ENCODE measurements at regions not wholly inside any gene's neighbourhood (a gene's known extent, or its start where the extent isn't known, plus 50 kb on each side); places are given as distances from the start of the nearest gene placed in this dataset.

DNA sequence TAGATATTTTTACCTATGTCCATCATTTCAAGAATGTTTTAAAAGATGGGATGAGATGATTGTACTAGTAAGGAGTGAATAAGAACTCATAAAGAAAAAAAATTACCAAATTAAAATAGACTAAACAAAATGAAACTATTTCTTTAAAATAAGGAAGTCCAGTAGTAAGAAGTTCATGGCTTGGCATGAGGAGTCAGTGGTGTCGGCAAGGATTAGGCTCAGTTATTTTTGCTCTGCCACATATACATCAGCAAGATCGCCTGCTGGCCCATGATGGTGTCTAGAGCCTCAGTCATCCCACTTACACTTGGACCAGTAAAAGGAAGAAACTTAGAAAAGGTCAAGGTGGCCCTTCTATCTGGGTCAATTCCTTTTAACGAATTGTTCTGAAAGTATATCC is 300.9 kb upstream of the SLC8A1 start:
- no peak for TF ChIP-seq GABPA (IDR thresholded peaks at IDR 0.05 in 1 of 2, conservative IDR thresholded peaks at IDR 0.05 in 1 of 2)
- TF ChIP-seq, protein P1, sequence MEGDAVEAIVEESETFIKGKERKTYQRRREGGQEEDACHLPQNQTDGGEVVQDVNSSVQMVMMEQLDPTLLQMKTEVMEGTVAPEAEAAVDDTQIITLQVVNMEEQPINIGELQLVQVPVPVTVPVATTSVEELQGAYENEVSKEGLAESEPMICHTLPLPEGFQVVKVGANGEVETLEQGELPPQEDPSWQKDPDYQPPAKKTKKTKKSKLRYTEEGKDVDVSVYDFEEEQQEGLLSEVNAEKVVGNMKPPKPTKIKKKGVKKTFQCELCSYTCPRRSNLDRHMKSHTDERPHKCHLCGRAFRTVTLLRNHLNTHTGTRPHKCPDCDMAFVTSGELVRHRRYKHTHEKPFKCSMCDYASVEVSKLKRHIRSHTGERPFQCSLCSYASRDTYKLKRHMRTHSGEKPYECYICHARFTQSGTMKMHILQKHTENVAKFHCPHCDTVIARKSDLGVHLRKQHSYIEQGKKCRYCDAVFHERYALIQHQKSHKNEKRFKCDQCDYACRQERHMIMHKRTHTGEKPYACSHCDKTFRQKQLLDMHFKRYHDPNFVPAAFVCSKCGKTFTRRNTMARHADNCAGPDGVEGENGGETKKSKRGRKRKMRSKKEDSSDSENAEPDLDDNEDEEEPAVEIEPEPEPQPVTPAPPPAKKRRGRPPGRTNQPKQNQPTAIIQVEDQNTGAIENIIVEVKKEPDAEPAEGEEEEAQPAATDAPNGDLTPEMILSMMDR (IDR thresholded peaks at IDR 0.05; ENCODE audit: low read depth, low read length, missing input control) = no peak
- TF ChIP-seq JUND (IDR thresholded peaks at IDR 0.05) = no peak
- TF ChIP-seq, protein P2, sequence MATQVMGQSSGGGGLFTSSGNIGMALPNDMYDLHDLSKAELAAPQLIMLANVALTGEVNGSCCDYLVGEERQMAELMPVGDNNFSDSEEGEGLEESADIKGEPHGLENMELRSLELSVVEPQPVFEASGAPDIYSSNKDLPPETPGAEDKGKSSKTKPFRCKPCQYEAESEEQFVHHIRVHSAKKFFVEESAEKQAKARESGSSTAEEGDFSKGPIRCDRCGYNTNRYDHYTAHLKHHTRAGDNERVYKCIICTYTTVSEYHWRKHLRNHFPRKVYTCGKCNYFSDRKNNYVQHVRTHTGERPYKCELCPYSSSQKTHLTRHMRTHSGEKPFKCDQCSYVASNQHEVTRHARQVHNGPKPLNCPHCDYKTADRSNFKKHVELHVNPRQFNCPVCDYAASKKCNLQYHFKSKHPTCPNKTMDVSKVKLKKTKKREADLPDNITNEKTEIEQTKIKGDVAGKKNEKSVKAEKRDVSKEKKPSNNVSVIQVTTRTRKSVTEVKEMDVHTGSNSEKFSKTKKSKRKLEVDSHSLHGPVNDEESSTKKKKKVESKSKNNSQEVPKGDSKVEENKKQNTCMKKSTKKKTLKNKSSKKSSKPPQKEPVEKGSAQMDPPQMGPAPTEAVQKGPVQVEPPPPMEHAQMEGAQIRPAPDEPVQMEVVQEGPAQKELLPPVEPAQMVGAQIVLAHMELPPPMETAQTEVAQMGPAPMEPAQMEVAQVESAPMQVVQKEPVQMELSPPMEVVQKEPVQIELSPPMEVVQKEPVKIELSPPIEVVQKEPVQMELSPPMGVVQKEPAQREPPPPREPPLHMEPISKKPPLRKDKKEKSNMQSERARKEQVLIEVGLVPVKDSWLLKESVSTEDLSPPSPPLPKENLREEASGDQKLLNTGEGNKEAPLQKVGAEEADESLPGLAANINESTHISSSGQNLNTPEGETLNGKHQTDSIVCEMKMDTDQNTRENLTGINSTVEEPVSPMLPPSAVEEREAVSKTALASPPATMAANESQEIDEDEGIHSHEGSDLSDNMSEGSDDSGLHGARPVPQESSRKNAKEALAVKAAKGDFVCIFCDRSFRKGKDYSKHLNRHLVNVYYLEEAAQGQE (IDR thresholded peaks at IDR 0.05) = no peak
- no peak for TF ChIP-seq YY1 (IDR thresholded peaks at IDR 0.05)
- TF ChIP-seq, protein P3, sequence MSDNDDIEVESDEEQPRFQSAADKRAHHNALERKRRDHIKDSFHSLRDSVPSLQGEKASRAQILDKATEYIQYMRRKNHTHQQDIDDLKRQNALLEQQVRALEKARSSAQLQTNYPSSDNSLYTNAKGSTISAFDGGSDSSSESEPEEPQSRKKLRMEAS (IDR thresholded peaks at IDR 0.05) = no peak
- no peak for TF ChIP-seq RAD21 (IDR thresholded peaks at IDR 0.05)
- TF ChIP-seq, protein P4, sequence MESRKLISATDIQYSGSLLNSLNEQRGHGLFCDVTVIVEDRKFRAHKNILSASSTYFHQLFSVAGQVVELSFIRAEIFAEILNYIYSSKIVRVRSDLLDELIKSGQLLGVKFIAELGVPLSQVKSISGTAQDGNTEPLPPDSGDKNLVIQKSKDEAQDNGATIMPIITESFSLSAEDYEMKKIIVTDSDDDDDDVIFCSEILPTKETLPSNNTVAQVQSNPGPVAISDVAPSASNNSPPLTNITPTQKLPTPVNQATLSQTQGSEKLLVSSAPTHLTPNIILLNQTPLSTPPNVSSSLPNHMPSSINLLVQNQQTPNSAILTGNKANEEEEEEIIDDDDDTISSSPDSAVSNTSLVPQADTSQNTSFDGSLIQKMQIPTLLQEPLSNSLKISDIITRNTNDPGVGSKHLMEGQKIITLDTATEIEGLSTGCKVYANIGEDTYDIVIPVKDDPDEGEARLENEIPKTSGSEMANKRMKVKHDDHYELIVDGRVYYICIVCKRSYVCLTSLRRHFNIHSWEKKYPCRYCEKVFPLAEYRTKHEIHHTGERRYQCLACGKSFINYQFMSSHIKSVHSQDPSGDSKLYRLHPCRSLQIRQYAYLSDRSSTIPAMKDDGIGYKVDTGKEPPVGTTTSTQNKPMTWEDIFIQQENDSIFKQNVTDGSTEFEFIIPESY (IDR thresholded peaks at IDR 0.05) = no peak
- TF ChIP-seq FOXA1 (IDR thresholded peaks at IDR 0.05) = no peak
